ENCODE measurements at regions not wholly inside any gene's neighbourhood (a gene's known extent, or its start where the extent isn't known, plus 50 kb on each side); places are given as distances from the start of the nearest gene placed in this dataset.

DNA sequence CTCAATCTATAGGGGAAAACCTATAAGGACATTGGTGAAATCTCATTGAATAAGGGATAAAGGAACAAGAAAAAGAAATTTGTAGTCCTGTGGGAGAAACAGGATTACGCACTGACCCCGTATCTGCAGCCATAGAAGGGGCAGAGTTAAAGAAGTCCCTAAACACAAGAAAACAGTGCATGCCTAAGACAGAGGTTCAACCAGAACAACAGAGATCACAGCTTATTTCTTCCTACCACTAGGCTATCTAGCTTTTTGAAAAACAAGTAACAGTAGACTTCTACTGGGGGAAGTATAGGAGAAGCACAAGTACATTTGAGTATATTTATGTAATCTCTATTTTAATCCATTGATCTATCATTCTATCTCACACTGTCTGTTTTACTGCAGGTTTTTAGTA, 485.2 kb upstream of the REG3G start:
- ATAC-seq = no peak
- no peak overlapping the region for H3K27ac ChIP-seq (ENCODE audit: low read depth, low read length)
- H3K27me3 Mint-ChIP-seq = no peaks in the 10 kb centered on the region
- CTCF ChIA-PET = no interaction called here
- H3K4me1 ChIP-seq (ENCODE audit: control insufficient read depth in 2 of 2, insufficient read depth in 2 of 2, low read length in 2 of 2) = no peaks in the 10 kb centered on the region
- H3K36me3 Mint-ChIP-seq = no peaks in the 10 kb centered on the region
- no peaks in the 10 kb centered on the region for H3K4me1 Mint-ChIP-seq
- H3K36me3 ChIP-seq (ENCODE audit: control insufficient read depth in 2 of 3, insufficient read depth in 3 of 3, low read length in 3 of 3) = no peaks in the 10 kb centered on the region
- no peak overlapping the region for H3K4me3 ChIP-seq (ENCODE audit: low read length)
- no peaks in the 10 kb centered on the region for H3K9me3 ChIP-seq (ENCODE audit: control insufficient read depth in 2 of 3, low read length in 3 of 3)
- peaks cover 4 to 42% (median 17%) of the 10 kb centered on the region in 11 donors for H3K9me3 Mint-ChIP-seq
- no peak overlapping the region for H3K27ac Mint-ChIP-seq
- no peak overlapping the region for H3K4me3 Mint-ChIP-seq
- no peak for DNase-seq
- intact Hi-C loops (cut with micrococcal nuclease) = no loop called here
- POLR2A ChIA-PET = no interaction called here
- H3K27me3 ChIP-seq (ENCODE audit: control insufficient read depth in 2 of 2, insufficient read depth in 2 of 2, low read length in 2 of 2) = no peaks in the 10 kb centered on the region

DNA sequence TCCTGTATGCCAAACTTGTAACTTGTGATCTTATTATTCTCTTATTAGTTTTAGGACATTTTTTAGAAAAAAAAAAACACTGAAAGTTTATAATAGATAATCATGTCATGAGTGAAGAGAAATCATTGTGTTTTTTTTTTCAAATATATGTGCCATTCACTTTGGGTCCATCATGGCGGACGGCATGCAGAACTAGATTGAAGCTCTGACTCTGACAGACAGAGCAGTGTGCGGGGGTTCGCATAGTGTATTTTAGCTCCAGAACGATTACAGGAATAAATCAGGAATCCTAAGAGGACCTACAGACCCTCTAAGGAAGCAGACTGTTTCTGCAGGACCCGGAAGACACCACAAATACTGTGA, 484.4 kb upstream of the REG3G start:
- ChIA-PET POLR2A (no interaction called here), CTCF (no interaction called here)
- no peaks in the 10 kb centered on the region for H3K36me3 Mint-ChIP-seq
- H3K9me3 Mint-ChIP-seq = peaks cover 4 to 49% (median 18%) of the 10 kb centered on the region in 11 donors
- H3K4me1 ChIP-seq (ENCODE audit: control insufficient read depth in 2 of 2, insufficient read depth in 2 of 2, low read length in 2 of 2) = no peaks in the 10 kb centered on the region
- no peak overlapping the region for H3K27ac ChIP-seq (ENCODE audit: low read depth, low read length)
- H3K27me3 Mint-ChIP-seq = no peaks in the 10 kb centered on the region
- no peak overlapping the region for H3K4me3 Mint-ChIP-seq
- H3K4me3 ChIP-seq (ENCODE audit: low read length) = no peak overlapping the region
- no peaks in the 10 kb centered on the region for H3K27me3 ChIP-seq (ENCODE audit: control insufficient read depth in 2 of 2, insufficient read depth in 2 of 2, low read length in 2 of 2)
- ATAC-seq = no peak
- intact Hi-C loops (cut with micrococcal nuclease) = no loop called here
- no peaks in the 10 kb centered on the region for H3K4me1 Mint-ChIP-seq
- DNase-seq = no peak
- no peak overlapping the region for H3K27ac Mint-ChIP-seq
- H3K36me3 ChIP-seq (ENCODE audit: control insufficient read depth in 2 of 3, insufficient read depth in 3 of 3, low read length in 3 of 3) = no peaks in the 10 kb centered on the region
- H3K9me3 ChIP-seq (ENCODE audit: control insufficient read depth in 2 of 3, low read length in 3 of 3) = no peaks in the 10 kb centered on the region

DNA sequence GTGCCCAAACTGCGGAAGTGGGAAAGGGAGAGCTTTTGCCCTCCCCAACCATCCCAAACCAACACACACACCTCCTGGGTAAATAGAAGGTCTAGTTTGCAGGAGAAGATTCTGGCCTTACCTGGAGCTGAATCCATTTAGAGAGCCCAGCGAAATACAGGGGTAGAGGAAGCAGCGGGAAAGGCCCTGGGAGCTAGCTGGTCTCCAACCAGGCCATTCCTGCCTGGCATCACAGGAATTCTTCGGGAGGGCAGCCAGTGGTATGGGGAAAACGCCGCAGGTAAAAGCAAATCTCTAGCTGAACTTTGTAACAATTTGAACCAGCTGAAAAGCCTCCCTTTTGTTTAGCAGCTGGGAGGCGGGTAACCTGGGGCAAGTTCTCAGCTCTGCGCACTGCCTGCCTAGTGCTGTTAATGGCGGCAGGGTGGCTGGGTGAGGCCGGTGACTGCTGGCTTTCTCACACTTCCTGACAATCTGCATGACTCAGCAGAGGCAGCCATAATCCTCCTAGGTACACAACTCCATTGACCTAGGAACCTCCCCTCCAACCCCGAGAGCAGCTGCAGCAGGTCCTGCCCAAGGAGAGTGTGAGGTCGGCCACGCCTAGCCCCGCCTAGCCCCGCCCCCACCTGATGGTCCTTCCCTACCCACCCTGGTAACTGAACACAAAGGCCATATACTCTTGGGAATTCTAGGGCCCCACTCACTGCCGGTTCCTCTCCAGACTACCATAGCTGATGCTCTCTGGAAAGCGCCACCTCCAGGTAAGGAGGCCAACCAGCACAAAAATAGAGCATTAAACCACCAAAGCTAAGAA, 483.8 kb upstream of the REG3G start:
- no peaks in the 10 kb centered on the region for H3K27me3 Mint-ChIP-seq
- POLR2A ChIA-PET = no interaction called here
- H3K36me3 Mint-ChIP-seq = peaks cover 0 to 4% (median 0%) of the 10 kb centered on the region in 5 donors

DNA sequence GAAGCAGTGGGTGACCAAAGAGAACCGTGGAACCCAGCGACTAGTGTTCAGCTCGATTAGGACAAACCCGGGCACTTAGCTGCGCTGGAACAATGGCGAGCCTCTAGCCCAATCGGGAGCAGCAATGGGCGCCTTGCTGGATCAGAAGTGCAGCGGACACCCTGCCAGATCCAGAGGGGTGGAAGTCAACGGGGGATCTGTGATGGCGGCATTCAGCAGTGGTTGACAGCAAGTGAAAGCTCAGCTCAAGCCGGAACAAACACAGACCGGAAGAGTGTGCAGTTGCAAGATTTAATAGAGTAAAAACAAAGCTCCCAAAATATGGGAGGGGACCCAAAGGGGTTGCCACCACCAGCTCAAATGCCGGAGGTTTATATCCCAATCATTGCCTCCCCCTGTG, 478.7 kb upstream of the REG3G start:
- ATAC-seq (no peak), DNase-seq (no peak)
- H3K36me3 Mint-ChIP-seq = peaks cover 0 to 6% (median 0%) of the 10 kb centered on the region in 5 donors
- H3K27ac Mint-ChIP-seq = no peak overlapping the region
- intact Hi-C loops (cut with micrococcal nuclease) = no loop called here
- no peaks in the 10 kb centered on the region for H3K27me3 Mint-ChIP-seq
- Histone ChIP-seq H3K27me3 (ENCODE audit: control insufficient read depth in 2 of 2, insufficient read depth in 2 of 2, low read length in 2 of 2) (no peaks in the 10 kb centered on the region), H3K9me3 (ENCODE audit: control insufficient read depth in 2 of 3, low read length in 3 of 3) (no peaks in the 10 kb centered on the region), H3K27ac (ENCODE audit: low read depth, low read length) (no peak overlapping the region), H3K4me1 (ENCODE audit: control insufficient read depth in 2 of 2, insufficient read depth in 2 of 2, low read length in 2 of 2) (no peaks in the 10 kb centered on the region), H3K36me3 (ENCODE audit: control insufficient read depth in 2 of 3, insufficient read depth in 3 of 3, low read length in 3 of 3) (no peaks in the 10 kb centered on the region), H3K4me3 (ENCODE audit: low read length) (no peak overlapping the region)
- H3K4me1 Mint-ChIP-seq = no peaks in the 10 kb centered on the region
- H3K9me3 Mint-ChIP-seq = peaks cover 5 to 57% (median 21%) of the 10 kb centered on the region in 11 donors
- POLR2A ChIA-PET = no interaction called here
- CTCF ChIA-PET = no interaction called here
- no peak overlapping the region for H3K4me3 Mint-ChIP-seq

More for the DNA sequence above, 483.8 kb upstream of the REG3G start:
- DNase-seq (no peak), ATAC-seq (no peak)
- H3K4me1 Mint-ChIP-seq = no peaks in the 10 kb centered on the region
- Histone ChIP-seq H3K36me3 (ENCODE audit: control insufficient read depth in 2 of 3, insufficient read depth in 3 of 3, low read length in 3 of 3) (no peaks in the 10 kb centered on the region), H3K9me3 (ENCODE audit: control insufficient read depth in 2 of 3, low read length in 3 of 3) (no peaks in the 10 kb centered on the region), H3K4me1 (ENCODE audit: control insufficient read depth in 2 of 2, insufficient read depth in 2 of 2, low read length in 2 of 2) (no peaks in the 10 kb centered on the region), H3K4me3 (ENCODE audit: low read length) (no peak overlapping the region), H3K27me3 (ENCODE audit: control insufficient read depth in 2 of 2, insufficient read depth in 2 of 2, low read length in 2 of 2) (no peaks in the 10 kb centered on the region), H3K27ac (ENCODE audit: low read depth, low read length) (no peak overlapping the region)
- H3K4me3 Mint-ChIP-seq = no peak overlapping the region
- CTCF ChIA-PET = no interaction called here
- H3K9me3 Mint-ChIP-seq = peaks cover 4 to 54% (median 19%) of the 10 kb centered on the region in 11 donors
- intact Hi-C loops (cut with micrococcal nuclease) = no loop called here
- H3K27ac Mint-ChIP-seq = no peak overlapping the region

DNA sequence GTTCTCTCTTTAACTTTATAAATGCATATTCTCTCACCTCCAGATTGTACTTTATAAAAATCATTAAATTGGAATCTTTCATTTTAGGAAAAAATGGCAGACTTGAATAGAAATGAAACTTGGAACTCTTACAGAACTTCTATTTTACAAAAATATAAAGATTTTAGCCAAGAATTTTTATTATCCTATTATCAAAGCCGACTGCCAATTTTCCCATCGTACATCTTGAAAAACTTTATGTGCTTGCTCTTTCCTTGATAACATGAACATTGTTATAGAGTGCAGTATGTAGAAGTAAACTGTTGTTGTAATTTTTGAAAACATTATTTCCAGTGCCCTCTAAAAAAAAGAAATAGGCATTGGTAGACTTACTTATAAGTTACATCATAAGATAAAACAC, 475.7 kb upstream of the REG3G start:
- Mint-ChIP-seq H3K27ac (no peak overlapping the region), H3K9me3 (peaks cover 2 to 54% (median 13%) of the 10 kb centered on the region in 11 donors), H3K36me3 (peaks cover 0 to 6% (median 0%) of the 10 kb centered on the region in 5 donors), H3K27me3 (no peaks in the 10 kb centered on the region), H3K4me3 (no peak overlapping the region), H3K4me1 (no peaks in the 10 kb centered on the region)
- no peaks in the 10 kb centered on the region for H3K4me1 ChIP-seq (ENCODE audit: control insufficient read depth in 2 of 2, insufficient read depth in 2 of 2, low read length in 2 of 2)
- ATAC-seq = no peak
- intact Hi-C loops (cut with micrococcal nuclease) = no loop called here
- H3K4me3 ChIP-seq (ENCODE audit: low read length) = no peak overlapping the region
- no peaks in the 10 kb centered on the region for H3K9me3 ChIP-seq (ENCODE audit: control insufficient read depth in 2 of 3, low read length in 3 of 3)
- no peaks in the 10 kb centered on the region for H3K27me3 ChIP-seq (ENCODE audit: control insufficient read depth in 2 of 2, insufficient read depth in 2 of 2, low read length in 2 of 2)
- POLR2A ChIA-PET = no interaction called here
- CTCF ChIA-PET = no interaction called here
- DNase-seq = no peak
- H3K36me3 ChIP-seq (ENCODE audit: control insufficient read depth in 2 of 3, insufficient read depth in 3 of 3, low read length in 3 of 3) = no peaks in the 10 kb centered on the region
- H3K27ac ChIP-seq (ENCODE audit: low read depth, low read length) = no peak overlapping the region

DNA sequence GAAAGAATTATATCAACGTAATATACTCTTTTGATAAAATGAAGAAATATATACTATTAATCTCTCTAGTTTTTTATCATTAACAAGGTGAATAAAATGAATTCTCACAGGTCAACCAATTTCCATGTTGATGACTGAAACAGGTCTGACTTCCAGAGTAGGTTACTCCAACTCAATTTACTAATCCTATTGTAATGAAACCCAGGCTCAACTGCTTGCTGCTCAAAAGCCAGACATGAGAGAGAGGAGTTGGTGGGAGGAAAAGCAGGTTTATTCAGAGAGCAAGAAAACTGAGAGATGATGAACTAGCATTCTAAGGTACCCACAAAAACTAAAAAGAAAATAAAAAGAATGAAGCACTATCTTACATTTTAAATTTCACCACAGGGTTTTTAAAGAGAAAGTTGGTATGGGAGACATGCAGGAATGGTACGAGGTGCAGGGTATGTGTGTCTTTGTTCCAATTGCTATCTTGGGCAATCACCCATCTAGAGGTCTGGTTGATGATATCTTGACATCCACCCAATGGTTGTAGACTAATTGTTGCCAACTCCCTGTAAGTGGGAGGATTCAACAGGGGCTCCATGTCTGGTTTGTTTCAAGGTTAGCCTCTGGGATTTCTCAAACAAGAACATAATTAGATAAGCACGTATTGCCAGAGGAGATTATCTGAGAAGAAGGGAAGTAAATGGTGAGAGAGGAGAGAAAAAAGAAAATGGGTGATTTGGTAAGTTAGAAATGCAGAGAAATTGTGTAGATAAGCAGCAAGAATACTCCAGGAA, 471.4 kb upstream of the REG3G start:
- POLR2A ChIA-PET = no interaction called here
- intact Hi-C loops (cut with micrococcal nuclease) = no loop called here
- Histone ChIP-seq H3K27me3 (ENCODE audit: control insufficient read depth in 2 of 2, insufficient read depth in 2 of 2, low read length in 2 of 2) (no peaks in the 10 kb centered on the region), H3K4me1 (ENCODE audit: control insufficient read depth in 2 of 2, insufficient read depth in 2 of 2, low read length in 2 of 2) (no peaks in the 10 kb centered on the region), H3K27ac (ENCODE audit: low read depth, low read length) (no peak overlapping the region), H3K36me3 (ENCODE audit: control insufficient read depth in 2 of 3, insufficient read depth in 3 of 3, low read length in 3 of 3) (no peaks in the 10 kb centered on the region), H3K9me3 (ENCODE audit: control insufficient read depth in 2 of 3, low read length in 3 of 3) (no peaks in the 10 kb centered on the region), H3K4me3 (ENCODE audit: low read length) (no peak overlapping the region)
- no peak for DNase-seq
- CTCF ChIA-PET = no interaction called here
- H3K27ac Mint-ChIP-seq = no peak overlapping the region
- no peaks in the 10 kb centered on the region for H3K4me1 Mint-ChIP-seq
- no peaks in the 10 kb centered on the region for H3K36me3 Mint-ChIP-seq
- H3K27me3 Mint-ChIP-seq = no peaks in the 10 kb centered on the region
- no peak overlapping the region for H3K4me3 Mint-ChIP-seq
- peaks cover 2 to 37% (median 7%) of the 10 kb centered on the region in 11 donors for H3K9me3 Mint-ChIP-seq
- ATAC-seq = no peak

DNA sequence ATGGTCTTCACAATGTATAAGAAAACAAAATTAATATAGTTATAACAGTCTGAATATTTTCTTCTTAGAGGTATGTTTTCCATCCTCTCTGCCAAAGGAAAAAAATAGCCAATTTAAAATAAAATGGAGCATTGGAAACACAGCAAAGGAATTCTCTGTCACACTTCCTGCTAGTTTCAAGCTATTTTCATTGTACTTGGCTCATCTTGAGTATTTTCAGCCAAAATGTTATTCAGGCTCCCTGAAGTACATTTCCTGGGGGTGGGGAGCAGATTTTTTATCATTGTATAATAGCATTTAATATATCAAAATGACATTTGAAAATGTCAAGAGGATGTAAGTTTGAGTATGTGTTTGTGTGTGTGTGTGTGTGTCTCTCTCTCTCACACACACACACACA, 463.6 kb upstream of the REG3G start:
- Histone ChIP-seq H3K27me3 (ENCODE audit: control insufficient read depth in 2 of 2, insufficient read depth in 2 of 2, low read length in 2 of 2) (no peaks in the 10 kb centered on the region), H3K36me3 (ENCODE audit: control insufficient read depth in 2 of 3, insufficient read depth in 3 of 3, low read length in 3 of 3) (no peaks in the 10 kb centered on the region), H3K4me1 (ENCODE audit: control insufficient read depth in 2 of 2, insufficient read depth in 2 of 2, low read length in 2 of 2) (no peaks in the 10 kb centered on the region), H3K27ac (ENCODE audit: low read depth, low read length) (no peak overlapping the region), H3K4me3 (ENCODE audit: low read length) (no peak overlapping the region), H3K9me3 (ENCODE audit: control insufficient read depth in 2 of 3, low read length in 3 of 3) (no peaks in the 10 kb centered on the region)
- peaks cover 0 to 29% (median 3%) of the 10 kb centered on the region in 11 donors for H3K9me3 Mint-ChIP-seq
- CTCF ChIA-PET = no interaction called here
- ATAC-seq (no peak), DNase-seq (no peak)
- H3K36me3 Mint-ChIP-seq = no peaks in the 10 kb centered on the region
- H3K4me3 Mint-ChIP-seq = no peak overlapping the region
- H3K27ac Mint-ChIP-seq = no peak overlapping the region
- POLR2A ChIA-PET = no interaction called here
- intact Hi-C loops (cut with micrococcal nuclease) = no loop called here
- H3K4me1 Mint-ChIP-seq = no peaks in the 10 kb centered on the region
- H3K27me3 Mint-ChIP-seq = no peaks in the 10 kb centered on the region
